HG03442 (cell line): ENCODE measurements at regions not wholly inside any gene's neighbourhood (a gene's known extent, or its start where the extent isn't known, plus 50 kb on each side); places are given as distances from the start of the nearest gene placed in this dataset.
A peak's percentile ranks its signal among the peaks of the same experiment; 100 is the strongest.
"Not testable (repeated sequence)": the region's sequence is repeated elsewhere in the genome, so short reads cannot be mapped to it uniquely, and the experiment has no call there.

Source experiments
- ATAC-seq: cut with Tn5 transposase; IDR thresholded peaks from one replicate; pipeline ENCODE4 v1.9.1; 2021; ENCODE audit warnings: mild to moderate bottlenecking, moderate library complexity; ENCODE audit not compliant: unreplicated experiment

DNA sequence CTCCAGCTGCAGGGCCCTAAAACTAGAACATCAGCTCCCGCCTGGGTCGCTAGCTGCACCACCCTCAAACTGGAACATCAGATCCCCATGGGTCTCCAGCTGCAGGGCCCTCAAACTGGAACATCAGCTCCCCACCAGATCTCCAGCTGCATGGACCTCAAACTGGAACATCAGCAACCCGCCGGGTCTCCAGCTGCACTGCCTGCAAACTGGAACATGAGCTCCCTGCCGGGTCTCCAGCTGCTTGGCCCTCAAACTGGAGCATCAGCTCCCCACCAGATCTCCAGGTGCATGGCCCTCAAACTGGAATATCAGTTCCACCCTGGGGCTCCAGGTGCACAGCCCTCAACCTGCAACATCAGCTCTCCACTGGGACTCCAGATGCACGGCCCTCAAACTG is 82.7 kb downstream of the TFRC start:
- ATAC-seq: not testable (repeated sequence)

DNA sequence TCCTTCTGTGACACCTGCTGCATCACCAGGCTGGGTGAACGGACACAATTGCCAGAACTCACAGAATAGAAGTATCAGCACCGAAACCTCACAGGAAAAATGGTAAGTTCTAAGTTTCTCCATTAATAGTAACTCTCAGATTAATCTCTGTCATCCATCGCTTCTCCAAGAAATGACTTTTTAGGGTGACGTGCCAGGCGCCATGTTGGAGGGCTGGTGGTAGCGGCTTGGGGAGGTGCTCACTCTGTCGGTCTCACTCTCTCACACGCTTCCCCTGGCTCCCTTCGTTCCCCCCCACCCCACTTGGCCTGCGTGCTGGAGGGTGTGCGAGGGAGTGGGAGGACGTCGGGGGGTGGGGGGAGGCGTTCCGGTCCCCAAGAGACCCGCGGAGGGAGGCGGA is 85.6 kb downstream of the TFRC start:
- ATAC-seq: not testable (repeated sequence)

DNA sequence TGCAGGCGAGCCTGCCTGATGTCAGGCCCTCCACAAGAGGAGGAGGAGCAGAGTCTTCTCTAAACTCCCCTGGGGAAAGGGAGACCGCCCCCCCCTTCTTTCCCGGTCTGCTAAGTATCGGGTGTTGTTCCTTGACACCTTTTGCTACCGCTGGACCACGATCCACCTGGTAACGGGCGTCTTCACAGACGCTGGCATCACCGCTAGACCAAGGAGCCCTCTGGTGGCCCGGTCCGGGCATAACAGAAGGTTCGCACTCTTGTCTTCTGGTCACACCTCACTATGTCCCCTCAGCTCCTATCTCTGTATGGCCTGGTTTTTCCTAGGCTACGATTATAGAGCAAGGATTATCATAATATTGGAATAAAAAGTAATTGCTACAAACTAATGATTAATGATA is 86.0 kb upstream of the TNK2 start:
- not testable (repeated sequence) for ATAC-seq

DNA sequence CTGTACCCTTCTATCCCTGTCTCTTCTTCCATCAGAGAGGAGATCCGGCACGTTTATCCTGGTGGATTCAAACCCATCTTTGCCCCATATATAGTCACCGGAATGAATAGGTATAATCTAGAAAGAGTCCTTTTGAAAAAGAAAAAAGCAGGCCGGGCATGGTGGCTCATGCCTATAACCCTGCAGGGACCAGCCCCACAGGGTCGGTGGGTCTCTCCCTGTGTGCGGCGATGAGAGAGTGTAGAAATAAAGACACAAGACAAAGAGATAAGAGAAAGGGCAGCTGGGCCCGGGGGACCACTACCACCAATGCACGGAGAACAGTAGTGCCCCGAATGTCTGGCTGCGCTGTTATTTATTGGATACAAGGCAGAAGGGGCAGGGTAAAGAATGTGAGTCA is 85.3 kb upstream of the TNK2 start:
- ATAC-seq: not testable (repeated sequence)

- ATAC-seq: not testable (repeated sequence)
Observed at GRCh38 chr3:195992956-195993595, 84.7 kb upstream of the TNK2 start.

GRCh38 chr3:195991986-195992385 is 83.6 kb upstream of the TNK2 start:
- ATAC-seq: not testable (repeated sequence)

DNA sequence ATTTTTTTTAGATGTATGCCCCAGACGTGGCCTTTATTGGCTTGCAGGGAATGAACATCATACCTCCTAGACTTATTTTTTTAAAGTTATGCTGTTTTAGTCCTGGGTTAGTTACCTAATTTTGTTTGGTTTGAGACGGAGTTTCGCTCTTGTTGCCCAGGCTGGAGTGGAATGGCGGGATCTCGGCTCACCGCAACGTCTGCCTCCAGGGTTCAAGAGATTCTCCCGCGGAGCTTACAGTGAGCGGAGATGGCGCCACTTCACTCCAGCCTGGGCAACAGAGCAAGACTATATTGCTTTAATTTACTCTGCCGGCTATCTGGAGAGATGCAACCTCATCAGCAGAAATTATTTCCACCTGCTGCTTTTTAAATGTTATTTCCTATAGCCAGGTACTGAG is 82.9 kb upstream of the TNK2 start:
- not testable (repeated sequence) for ATAC-seq

- not testable (repeated sequence) for ATAC-seq
Observed at GRCh38 chr3:195990841-195991174, 82.5 kb upstream of the TNK2 start.

DNA sequence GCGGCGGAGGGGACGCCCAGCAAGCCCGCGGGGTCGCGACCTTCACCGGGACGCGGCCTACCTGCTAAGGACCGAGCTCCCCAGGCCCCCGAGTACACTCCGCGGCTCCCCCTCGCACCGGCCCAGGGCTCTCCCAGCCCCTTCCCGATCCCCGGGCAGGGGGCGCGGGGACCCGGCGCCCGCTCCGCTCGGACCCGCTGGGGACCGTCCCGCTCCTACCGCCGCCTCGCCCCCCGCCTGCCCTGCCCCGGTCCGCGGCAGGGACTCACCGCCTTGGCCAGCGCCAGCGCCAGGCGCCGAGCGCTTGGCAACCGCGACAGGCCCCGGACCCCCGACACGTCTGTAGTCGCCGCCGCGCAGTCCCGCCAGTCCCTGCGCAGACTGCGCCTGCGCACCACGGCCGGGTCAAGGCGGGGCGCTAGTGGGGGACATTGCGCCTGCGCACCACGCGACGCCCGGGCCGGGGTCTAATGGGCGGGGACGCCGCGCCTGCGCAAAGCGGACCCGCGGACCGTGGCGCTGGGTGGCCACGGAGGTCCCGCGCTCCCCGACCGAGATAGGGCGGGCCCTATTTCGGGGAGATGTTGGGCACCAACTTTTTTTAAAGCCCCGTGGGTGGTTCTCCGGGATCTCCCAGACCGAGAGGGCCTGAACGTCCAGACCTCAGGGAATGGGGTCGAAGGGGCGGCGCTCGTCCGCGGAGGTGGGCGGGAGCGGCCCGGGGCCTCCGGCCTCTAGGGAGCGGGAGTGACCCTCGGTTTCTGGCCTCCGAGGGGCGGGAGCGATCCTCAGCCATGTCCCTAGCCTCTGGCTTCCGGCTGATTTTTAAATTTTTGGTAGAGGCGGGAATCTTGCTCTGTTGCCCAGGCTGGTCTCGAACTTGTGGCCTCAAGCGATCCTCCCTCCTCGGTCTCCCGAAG is 81.8 kb upstream of the TNK2 start:
- peak; percentile 90 for ATAC-seq

- ATAC-seq: peak; percentile 32
Observed at GRCh38 chr3:195989197-195989920, 81.0 kb upstream of the TNK2 start.

GRCh38 chr3:195988764-195989163 is 80.4 kb upstream of the TNK2 start:
- ATAC-seq: not testable (repeated sequence)

- not testable (repeated sequence) for ATAC-seq
Observed at GRCh38 chr3:195987001-195987400, 78.7 kb upstream of the TNK2 start.

DNA sequence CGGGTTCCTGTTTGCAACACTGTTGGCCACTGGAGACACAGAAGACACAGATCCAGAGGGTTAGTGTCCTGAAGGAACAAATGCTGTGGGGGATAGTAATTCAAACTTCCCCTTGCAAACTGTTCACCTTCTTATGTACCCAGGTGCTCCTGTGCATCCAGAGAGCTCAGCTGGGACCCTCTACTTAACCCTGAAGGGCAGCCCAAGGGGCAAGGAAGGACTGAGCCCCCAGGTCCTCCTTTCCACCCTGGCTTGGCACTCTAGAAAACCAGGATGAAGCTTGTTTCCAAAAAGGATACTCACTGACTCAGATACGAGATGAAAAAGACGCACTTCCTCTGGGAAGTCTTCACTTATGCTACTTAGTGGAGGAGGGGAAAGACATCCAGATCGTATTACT is 78.2 kb upstream of the TNK2 start:
- not testable (repeated sequence) for ATAC-seq

GRCh38 chr3:195985348-195985920 is 77.1 kb upstream of the TNK2 start:
- ATAC-seq: not testable (repeated sequence)

DNA sequence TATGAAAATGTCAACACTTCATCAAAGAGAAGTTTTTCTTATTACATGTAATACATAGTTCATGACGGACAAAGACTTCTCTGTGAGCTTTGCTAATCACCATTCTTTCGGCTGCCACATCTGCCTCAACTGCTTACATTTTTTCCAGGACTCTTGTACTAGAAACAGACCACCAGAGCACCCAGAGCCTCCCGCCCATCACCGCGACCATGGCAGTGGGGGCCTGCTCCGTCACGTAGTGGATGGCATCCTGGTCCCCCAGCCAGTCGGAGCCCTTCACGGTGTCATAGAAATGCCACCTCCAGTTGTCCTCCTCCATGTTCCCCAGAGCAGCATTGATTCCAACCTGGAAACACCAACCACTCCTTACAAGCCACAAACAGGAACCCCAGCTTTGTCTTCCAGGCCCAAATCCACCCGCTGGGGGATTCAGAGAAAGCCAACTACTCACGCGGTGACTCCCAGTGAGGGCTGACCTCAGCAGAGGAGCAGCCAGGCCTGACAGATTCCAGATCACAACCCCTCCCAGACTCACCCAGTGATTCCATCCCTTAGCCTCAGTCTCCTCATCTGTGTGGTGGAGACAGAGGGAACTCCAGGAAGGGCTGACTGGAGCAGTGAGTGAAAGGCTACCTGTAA is 76.2 kb upstream of the TNK2 start:
- ATAC-seq: not testable (repeated sequence)

DNA sequence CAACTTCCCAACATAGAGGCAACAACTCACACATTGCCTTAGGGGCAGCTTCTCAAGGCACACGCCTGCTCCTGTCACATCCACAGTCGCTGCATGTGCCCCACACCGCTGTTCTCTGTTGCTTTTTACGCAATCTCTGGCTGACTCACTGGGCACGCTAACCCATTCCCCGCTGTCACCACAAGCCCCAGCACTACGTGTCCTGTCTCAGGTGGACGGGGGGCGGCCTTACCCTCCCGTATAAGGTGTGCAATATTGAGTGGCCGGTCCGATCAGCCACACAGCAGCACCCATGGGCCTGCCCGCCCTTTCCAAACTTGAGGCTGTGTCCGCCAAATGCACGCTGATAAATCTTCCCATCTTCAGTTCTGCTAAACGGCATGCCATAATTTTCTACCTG is 75.5 kb upstream of the TNK2 start:
- ATAC-seq: not testable (repeated sequence)

GRCh38 chr3:195982754-195983153 is 74.4 kb upstream of the TNK2 start:
- not testable (repeated sequence) for ATAC-seq

DNA sequence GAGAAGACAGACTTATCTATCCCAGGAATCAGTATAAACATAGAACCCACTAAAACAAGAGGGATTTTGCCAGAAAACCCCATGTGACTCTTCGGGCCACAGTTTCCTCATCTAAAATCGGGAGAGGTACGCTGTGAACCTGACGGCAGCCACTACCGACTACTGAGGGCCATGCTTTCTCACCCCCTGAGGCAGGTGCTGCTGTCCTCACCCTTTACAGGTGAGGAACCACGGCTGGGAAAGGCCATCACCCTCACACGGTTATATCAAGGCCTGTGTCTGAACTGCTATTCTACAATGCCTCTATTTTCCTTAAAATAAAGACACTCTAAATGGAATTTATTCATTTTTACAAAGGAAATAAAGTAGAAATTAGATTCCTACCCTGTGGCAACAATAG is 73.4 kb upstream of the TNK2 start:
- ATAC-seq: not testable (repeated sequence)

- ATAC-seq: not testable (repeated sequence)
Observed at GRCh38 chr3:195979877-195980276, 71.5 kb upstream of the TNK2 start.

DNA sequence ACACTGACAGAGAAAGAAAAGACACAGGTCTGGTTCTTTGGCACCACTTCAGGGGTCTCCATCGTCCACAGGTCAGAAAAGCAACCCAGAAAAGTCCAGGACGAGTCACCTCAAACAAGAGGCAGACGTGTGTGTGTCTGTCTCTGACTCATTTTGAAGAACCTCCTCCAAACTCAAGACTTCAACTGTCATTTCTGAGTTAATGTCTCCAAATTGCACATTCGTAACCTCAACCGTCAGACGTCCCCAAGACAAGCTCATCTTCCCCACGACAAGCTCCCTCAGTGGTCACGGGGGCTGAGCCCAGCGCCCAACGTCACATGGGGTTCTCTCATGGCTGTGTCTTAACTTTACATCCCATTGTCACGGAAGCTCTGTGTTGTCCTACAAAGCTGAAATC is 70.2 kb upstream of the TNK2 start:
- not testable (repeated sequence) for ATAC-seq

- not testable (repeated sequence) for ATAC-seq
Observed at GRCh38 chr3:195976876-195977275, 68.5 kb upstream of the TNK2 start.
